COLO668 (cell line): ENCODE measurements at regions not wholly inside any gene's neighbourhood (a gene's known extent, or its start where the extent isn't known, plus 50 kb on each side); places are given as distances from the start of the nearest gene placed in this dataset.
A peak's percentile ranks its signal among the peaks of the same experiment; 100 is the strongest.

ENCODE experiments used
- DNase-seq: peaks from one replicate; lab custom pipeline; 2025; ENCODE audit not compliant: unreplicated experiment; lab: John Stamatoyannopoulos, UW

DNA sequence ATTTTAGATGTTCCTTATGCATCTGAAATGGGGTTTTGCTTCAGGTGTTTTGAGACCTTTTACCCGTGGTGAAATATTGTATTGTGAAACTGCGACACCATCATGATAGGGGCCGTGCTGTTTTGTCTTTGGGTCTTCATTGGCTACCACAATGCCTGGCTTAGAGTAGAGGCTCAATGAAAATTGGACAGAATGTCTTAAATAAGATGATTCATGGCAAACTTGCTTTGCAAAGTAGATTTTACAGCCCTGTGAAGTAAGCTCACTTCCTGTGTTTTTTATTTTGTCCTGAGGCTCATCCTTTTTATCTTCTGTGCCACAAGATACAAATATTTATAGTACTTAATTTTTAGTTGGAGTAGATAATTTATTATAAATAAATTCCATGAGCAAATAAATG lies 111.3 kb upstream of the FRMD6 start:
- DNase-seq: no peak

GRCh38 chr14:51544471-51544870 lies 107.2 kb upstream of the FRMD6 start:
- DNase-seq: no peak

- DNase-seq: no peak
Measured at GRCh38 chr14:51544901-51545300, 106.8 kb upstream of the FRMD6 start.

- no peak for DNase-seq
Measured at GRCh38 chr14:51545396-51545795, 106.3 kb upstream of the FRMD6 start.

DNA sequence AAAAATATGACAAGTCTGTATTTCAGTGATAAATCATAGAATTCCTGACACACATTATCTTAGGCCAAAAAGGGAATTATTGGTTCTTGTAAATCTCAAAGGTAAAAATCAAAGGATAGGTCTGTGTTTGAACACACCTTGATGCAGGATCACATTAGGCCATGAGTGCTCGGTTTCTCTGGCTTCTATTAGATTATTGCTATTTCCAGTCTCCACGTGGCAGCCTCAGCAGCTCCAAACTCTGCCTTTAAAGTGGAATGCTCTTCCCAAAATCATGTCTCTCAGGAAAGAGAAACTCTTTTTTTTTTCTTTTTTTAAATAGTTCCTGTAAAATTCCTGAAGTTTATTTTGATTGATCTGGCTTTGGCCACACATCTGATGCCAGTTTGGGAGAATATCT lies 105.6 kb upstream of the FRMD6 start:
- DNase-seq: no peak

DNA sequence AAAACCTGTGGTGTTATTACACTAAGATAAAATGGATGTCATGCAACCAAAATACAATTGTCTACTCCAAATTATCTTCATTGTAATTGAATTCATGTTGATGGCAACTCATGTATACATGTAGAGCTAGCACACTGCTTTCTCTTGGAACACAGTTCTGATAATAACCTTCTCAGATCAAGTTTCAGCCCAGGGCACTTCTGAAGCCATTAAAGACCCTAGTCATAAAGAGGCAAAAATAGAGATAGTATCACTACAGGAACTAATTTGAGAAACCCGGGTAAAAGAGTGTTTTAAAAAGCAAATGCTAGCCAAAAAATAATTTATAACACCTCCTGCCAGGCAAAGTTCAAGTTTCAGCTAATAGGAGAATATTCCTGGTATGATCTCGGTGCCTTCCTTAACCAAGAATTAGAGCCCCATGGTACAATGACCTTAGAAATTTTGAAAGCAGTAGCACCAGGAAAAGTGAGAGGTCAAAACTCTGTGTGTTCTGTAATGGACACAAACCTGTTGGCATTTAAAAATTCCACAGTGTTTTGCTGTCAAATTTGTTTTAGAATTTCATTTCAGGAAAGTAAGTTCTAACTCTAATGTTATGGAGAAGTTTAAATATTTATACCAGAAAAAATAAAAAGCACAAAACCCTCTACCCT lies 105.0 kb upstream of the FRMD6 start:
- no peak for DNase-seq

DNA sequence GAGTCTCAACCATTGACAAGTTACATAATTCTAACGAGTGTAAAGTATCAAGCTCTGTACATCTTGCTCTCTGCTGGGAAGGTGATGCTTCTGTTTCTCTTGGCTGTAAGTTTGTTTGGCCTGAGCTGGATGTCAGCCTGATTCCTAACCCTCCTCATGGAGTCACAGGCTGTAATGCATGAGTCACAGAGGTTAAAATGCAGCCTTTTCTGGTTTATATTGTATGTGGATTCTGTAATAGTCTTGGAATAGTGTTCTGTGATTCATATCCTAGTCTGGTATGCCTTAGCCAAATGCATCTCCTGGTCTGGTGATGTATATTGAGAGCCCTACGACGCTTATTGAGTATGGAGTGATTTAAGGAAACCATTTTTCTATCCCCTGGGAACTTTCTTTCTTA lies 104.5 kb upstream of the FRMD6 start:
- no peak for DNase-seq

DNA sequence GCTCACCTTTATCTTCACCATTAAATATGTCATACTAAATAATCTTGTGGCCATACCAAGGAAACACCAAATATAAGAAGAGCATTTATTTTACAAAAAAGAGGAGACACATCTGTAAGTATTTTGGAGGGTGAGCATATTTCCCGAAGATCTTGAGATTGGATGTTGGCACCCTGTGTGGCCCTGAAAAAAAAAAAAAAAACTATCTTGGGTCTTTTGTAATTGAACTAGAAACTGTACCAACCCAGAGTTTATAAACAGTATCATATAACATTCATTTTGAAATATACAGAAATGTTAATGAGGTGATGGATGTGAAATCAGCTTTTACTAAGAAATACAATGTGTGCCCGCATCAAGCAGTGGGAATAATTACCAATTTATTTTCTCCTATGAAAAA lies 104.0 kb upstream of the FRMD6 start:
- no peak for DNase-seq

DNA sequence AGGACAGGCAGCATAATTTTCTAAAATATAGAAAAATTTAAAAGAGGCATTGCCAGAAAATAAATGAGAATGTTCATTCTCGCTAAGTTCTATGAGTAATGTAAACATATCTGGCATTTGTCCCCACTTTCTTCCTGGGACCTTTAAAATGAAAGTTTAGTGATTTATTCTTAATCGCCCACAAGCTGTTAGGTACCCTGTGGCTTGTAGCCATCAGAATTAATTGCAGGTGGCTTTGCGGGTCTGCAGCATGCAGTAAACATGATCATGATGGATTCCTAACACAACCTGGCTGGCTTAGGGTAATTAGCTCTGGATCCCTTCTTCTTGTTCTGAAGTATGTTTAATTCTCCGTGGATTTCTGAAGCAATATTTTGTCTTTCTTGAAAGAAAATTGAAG lies 103.5 kb upstream of the FRMD6 start:
- DNase-seq: no peak

DNA sequence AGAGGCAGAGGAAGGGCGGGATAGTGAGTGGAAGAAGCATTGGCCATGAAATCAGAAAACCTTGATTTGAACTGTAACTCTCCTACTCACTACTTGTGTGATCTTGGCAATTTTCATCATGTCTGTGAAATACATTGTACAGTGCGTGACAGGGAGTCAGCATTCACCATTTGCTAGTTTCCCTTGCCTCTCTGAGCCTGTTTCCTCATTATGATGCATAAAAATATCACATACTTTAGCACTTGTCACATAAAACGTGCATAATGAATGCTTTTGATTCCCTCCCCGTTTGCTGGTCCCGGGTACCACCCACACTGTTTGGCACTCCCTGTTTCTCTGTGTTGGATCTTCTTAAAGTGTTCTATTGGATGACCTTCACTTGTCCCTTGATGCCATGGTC lies 101.1 kb upstream of the FRMD6 start:
- DNase-seq: no peak

DNA sequence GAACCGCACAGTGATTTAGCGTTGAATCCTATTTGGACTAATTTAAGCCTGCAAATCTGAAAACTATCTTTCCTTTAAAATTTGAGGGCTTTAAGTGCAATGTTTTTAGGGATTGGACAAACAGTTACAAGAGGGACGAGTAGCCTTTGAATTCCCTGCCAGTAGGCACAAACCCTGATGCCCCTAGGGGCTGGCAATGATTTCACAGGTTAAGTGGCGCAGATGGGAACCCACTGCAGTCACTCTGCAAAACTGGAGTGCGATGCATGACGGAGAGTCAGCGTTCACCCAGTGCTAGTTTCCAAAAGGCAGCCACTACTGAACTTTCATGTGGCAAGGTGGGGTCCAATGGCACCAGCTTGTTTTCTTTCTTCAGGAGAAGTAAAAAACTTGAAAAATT lies 99.4 kb upstream of the FRMD6 start:
- DNase-seq: no peak

GRCh38 chr14:51552768-51553404 lies 98.8 kb upstream of the FRMD6 start:
- peak; percentile 78 for DNase-seq

GRCh38 chr14:51554339-51554920 lies 97.3 kb upstream of the FRMD6 start:
- DNase-seq: no peak

DNA sequence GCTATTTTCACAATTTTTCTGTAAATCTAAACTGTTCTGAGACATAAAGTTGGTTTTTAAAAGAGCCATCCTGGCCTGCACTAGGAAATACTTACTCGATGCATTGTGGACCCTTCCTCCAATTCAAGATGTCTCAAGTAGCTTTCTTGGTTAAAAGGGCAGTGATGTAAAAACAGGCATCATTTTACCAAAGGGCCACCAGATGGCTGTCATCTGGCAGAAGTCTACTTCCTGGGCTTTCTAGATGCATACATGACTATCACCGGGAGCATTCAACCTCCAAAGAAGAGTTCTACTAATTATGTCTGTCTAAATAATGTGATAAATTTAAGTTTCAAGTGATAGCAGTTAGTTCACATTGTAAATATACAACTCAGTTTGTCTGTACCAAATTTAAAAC lies 96.8 kb upstream of the FRMD6 start:
- no peak for DNase-seq

GRCh38 chr14:51561141-51561540 lies 90.6 kb upstream of the FRMD6 start:
- DNase-seq: no peak

GRCh38 chr14:51562816-51563215 lies 88.9 kb upstream of the FRMD6 start:
- DNase-seq: no peak

DNA sequence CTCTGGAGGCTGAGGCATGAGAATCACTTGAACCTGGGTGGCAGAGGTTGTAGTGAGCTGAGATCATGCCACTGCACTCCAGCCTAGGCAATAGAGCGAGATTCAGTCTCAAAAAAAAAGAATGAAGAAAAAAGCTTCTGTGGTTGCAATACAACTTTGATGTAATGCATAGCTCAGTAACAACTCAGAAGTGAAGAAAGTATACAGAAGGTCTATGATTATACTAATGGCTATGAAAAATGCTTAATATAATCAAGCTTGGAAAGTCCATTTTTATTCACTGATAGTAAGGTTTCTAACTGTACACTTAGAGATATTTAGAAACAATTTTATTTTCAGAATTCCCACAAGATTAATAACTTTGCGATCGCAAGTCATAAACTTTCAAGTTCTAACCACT lies 88.2 kb upstream of the FRMD6 start:
- no peak for DNase-seq

- peak; percentile 11 for DNase-seq
Measured at GRCh38 chr14:51564460-51564859, 87.2 kb upstream of the FRMD6 start.

GRCh38 chr14:51564986-51565604 lies 86.6 kb upstream of the FRMD6 start:
- no peak for DNase-seq

GRCh38 chr14:51566831-51567582 lies 84.7 kb upstream of the FRMD6 start:
- no peak for DNase-seq

DNA sequence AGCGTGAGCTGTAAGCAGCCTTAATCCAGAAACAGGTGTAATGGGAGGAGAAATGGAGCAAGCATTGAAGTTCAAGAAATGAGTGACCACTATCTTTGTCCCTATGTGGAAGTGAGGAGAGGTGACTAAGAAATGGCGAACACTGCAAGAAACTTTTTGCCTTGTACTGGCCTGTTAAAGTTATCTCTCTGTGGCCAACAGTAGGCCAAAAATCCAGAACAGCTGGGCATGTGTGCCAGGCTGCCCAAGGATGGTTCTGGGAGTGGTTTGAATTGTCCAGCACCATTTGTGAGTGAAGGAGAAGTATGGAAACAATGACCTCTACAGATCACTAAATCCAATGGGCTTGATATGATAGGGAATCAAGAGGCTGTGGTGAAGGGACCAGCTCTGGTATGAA lies 83.3 kb upstream of the FRMD6 start:
- no peak for DNase-seq

- no peak for DNase-seq
Measured at GRCh38 chr14:51573607-51574006, 78.1 kb upstream of the FRMD6 start.
